ELF-1 (cell line): ENCODE measurements at regions not wholly inside any gene's neighbourhood (a gene's known extent, or its start where the extent isn't known, plus 50 kb on each side); places are given as distances from the start of the nearest gene placed in this dataset.
"Not testable (repeated sequence)": the region's sequence is repeated elsewhere in the genome, so short reads cannot be mapped to it uniquely, and the experiment has no call there.

ENCODE experiments used
- DNase-seq: peaks from one replicate; pipeline ENCODE4 v3.0.0-alpha.2; 2016; ENCODE audit warnings: low read depth, low spot score

GRCh38 chr17:30731210-30732132 lies 93.0 kb downstream of the CRLF3 start:
- DNase-seq: peak; percentile 93

- DNase-seq: not testable (repeated sequence)
These were observed 93.7 kb downstream of the CRLF3 start for GRCh38 chr17:30730837-30731209.

DNA sequence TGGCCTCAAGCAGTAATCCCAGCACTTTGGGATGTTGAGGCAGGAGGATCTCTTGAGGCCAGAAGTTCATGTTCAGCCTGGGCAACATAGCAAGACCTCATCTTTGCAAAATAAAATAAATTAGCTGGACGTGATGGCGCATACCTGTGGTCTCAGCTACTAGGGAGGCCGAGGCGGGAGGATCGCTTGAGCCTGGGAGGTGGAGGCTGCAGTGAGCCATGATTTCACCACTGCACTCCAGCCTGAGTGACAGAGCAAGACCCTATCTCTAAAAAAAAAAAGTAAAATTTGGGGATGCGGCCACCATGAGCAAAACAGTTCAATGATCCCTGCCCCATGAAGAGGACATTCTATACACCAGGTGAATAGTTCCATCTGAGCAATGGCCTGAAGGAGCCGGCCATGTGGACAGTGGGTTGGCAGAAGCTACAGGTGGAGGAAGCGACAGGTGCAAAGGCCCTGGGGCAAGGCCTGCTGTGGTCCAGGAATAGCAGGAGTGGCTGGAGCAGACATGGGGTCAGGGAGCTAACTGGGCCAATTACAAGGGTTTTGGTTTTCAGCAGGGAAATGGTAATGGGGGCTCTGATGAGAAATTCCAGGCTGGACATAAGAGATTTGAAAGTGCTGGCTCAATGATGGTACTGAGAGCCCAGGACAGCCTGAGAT lies 94.2 kb downstream of the CRLF3 start:
- DNase-seq: not testable (repeated sequence)

DNA sequence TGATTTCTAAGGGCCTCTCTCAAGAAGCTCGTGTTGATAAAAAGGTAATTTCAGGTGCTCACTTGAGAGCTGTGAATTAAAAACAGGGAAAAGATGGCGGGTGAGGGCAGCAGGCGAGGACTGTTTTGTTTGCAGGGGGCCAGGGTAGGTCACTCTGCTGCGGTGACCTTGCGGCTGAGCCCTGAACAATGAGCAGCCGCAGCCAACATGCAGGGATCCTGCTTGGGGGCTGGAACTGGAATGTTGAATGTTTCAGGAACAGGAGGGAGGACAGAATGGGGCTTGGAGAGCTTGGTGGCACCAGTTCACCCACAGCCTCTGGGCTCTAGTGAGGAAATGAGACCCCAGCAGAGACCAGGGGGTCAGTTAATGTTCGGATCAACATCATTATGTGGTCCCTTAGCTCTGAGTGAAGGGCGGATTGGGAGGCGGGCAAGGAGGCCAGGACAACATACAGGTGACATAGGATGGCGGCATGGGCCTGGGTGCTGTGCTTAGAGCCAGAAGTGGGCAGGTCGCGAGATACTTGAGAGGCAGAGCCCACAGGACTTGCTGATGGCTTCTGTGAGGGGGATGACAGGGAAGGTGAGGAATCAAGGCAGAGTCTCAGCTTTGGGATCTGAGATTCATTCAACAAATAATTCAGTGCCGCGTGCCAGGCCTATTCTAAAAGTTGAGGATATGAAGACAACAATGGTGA lies 94.9 kb downstream of the CRLF3 start:
- DNase-seq: not testable (repeated sequence)

DNA sequence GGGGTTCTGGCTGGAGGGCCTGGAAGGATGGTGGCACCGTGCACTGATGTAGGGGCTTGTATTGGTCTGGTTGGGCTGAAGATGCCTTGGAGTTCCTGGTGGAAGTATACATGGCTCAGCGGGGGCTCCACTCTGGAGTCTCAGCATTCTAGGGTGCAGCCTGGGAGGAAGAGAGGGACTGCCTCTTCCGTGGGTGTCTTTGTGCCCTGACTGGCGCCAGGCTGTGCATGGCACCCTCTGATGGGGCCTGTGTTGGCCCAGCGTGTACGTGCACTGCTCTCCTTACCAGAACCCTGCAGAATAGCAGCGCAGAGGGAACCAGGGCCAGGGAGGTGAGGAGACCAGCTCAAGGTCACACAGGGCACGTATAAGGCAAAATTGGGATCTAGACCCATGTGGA lies 97.0 kb downstream of the CRLF3 start:
- not testable (repeated sequence) for DNase-seq

- not testable (repeated sequence) for DNase-seq
These were observed 97.8 kb downstream of the CRLF3 start for GRCh38 chr17:30726734-30727133.

GRCh38 chr17:30726310-30726709 lies 98.2 kb downstream of the CRLF3 start:
- DNase-seq: not testable (repeated sequence)

DNA sequence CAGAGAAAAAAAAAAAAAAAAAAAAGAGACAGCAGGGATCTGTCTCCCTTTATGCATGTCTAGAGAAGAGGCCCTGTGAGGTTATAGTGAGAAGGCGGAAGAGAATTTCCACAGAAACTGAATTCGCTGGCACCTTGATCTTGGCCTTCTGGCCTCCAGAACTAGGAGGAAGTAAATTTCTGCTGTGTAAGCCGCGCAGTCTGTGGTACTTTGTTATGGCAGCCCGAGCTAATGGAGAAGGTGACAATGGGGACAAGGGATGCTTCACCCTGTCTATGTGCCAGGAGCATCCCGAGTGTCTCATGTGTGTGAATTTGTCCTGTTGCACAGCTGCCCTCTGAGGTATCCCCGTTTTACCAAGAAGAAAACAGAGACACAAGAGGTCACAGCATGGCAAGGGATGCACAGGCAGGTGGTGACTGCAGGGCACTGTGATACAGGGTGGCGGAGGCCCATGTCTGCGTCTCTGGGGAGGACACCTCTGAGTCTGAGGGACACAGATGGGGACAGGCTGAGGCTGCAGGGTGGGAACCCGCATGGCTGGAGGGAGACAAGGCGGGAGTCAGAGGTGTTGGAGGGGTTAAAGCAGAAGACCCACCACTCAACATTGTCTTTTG lies 100.3 kb downstream of the CRLF3 start:
- not testable (repeated sequence) for DNase-seq

GRCh38 chr17:30722114-30722780 lies 102.2 kb downstream of the CRLF3 start:
- not testable (repeated sequence) for DNase-seq

- DNase-seq: not testable (repeated sequence)
These were observed 103.5 kb downstream of the CRLF3 start for GRCh38 chr17:30720971-30721370.

- DNase-seq: no peak
These were observed 104.5 kb downstream of the CRLF3 start for GRCh38 chr17:30720013-30720471.

DNA sequence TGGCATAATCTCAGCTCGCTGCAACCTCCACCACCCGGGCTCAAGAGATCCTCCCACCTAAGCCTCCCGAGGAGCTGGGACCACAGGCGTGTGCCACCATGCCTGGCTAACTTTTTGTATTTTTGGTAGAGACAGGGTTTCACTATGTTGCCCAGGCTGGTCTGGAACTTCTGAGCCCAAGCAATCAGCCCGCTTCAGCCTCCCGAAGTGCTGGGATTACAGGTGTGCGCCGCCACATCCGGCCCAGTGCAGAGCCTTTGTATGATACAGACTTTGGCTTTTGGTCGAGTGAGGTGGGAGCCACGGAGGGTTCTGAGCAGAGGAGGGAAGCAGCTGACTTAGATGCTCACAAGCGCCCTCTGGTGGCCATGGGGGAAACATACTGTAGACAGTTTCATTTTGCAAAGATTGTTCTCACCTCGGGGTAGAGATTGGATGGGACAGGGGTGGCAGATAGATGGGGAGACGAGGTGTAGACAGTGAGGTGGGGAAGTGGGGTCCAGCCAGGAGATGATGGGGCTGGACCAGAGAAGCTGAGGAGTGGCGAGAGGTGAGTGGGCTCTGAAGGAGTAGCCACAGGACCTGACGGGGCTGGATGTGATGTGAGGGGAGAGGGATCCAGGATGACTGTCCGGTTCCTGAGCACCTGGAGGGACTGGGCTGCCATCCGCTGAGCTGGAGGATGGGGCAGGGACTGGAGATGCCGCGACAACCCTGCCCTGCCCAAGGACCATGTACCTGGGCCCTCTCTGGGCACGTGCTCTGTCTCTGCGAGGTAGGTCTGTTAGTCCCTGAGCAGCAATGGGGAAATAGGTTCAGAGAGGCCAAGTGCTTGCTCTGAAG lies 105.1 kb downstream of the CRLF3 start:
- not testable (repeated sequence) for DNase-seq

DNA sequence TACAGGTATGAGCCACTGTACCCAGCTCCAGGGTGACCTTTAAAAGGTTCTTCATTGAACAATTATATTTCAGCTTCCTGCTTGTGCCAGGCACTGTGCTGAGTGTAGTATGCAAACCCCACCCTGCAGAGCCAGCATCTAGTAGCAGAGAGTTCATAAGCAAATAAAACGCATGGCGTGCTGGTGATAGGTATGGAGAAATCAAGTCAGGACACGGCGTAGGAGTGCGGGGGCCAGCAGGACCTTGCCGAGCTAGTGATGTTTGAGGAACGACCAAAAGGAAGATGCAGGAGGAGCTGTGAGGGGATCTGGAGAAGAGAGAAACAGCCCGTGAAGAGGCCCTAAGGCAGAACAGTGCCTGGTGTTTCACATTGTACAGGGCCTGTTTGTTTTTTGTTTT lies 105.8 kb downstream of the CRLF3 start:
- DNase-seq: not testable (repeated sequence)

DNA sequence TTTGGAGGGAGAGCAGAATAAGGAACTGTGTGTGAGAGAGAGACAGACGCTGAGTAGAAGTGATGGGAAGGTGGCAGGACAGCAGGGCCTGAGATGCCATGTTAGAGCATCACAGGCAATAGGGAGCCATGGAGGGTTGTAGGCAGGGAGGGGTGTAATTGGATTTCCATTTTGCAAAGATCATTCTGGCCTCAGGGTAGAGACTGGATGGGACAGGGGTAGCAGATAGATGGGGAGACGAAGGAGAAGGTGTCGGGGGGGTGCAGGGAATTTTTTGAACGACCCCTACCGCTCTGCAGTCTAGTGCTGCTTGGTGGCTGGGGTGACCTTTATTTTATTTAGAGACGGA lies 106.4 kb downstream of the CRLF3 start:
- DNase-seq: not testable (repeated sequence)

GRCh38 chr17:30717291-30718098 lies 107.0 kb downstream of the CRLF3 start:
- DNase-seq: no peak

DNA sequence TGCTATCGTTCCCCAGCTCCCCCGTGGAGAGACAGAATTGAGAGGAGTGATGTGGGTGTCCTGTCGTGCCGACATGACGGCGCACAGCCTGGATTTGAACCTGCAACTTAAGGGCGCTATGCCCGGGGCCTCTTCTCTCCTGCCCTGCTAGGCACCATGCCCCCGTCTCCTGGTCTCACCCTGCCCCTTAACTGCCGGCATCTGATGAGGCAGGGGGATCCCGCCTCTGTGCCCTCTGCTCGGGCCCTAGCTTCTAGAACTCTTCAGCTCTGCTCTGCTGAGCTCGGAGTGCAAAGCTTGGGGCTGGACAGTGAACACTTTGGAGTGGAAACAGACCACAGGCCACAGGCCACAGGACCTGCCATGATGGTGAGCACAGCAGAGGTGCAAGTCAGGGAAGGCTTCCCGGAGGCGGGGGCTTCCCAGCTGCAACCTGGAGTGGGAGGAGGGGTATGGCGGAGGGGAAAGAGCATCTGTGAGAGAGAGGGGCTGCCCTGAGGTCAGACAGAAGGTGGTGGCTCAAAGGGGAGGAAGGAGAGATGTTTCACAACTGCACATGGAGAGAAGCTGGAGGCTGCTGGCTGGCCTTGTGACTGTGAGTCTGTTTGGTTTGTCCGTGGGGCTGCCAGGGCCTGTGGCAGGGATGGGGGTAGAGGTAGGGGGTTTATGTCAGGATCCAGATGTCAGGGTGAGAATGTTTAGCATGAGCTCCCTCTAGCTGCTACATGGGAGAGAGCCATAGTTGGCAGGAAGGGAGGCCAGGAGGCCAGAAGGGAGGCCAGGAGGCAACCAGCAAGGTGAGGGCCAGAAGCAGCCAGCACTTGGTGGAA lies 107.8 kb downstream of the CRLF3 start:
- DNase-seq: peak; percentile 56

DNA sequence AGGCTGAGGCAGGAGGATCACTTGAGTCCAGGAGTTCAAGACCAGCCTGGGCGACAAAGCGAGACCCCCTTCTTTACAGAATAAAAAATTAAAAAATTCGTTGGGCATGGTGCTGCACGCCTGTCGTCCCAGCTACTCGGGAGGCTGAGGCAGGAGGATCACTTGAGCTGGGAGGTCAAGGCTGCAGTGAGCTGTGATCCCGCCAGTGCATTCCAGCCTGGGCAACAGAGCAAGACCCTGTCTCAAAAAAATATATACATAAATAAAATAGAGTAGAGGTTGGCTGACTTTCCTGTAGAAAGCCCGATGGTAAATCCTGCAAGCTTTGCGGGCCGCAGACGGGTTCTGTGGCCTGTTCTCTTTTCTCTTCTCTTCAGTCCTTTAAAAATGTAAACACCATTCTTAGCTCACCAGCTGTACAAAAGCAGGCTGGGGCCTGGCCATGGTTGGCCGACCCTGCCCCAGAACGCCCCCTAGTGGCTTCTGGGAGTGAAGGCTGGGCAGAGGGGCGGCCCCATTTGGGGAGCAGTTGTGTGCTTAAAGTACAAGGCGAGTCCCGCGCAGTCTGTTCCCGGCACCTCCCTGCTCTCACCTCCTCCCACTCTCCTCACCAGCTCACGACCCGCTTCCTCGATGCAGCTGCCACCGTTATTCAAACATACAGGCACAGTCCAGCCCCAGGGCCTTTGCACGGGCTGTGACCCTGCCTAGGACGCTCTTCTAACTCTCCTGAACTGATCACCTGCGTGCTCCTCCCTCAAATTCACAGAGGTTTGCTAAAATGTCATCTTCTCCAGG lies 109.5 kb downstream of the CRLF3 start:
- peak; percentile 86 for DNase-seq

DNA sequence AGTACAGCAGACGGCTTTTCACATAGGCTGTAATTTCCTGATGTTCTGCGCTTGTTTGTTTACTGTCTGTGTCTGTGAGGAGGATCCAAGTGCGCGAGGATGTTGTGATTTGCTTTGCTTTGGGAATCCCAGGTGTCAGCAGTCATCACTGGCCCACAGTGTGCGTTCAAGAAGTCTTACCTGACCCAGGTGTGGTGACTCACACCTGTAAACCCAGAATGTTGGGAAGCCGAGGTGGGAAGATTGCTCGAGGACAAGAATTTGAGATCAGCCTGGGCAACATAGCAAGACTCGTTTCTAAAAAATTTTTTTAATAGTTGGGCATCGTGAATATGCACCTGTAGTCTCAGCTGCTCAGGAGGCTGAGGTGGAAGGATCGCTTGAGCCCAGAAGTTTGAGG lies 110.7 kb downstream of the CRLF3 start:
- DNase-seq: not testable (repeated sequence)
